H7 (cell line): ENCODE measurements at regions not wholly inside any gene's neighbourhood (a gene's known extent, or its start where the extent isn't known, plus 50 kb on each side); places are given as distances from the start of the nearest gene placed in this dataset.

Experiments
- DNase-seq: peaks from one replicate; pipeline ENCODE4 v3.0.0; 2012
- H3K27me3 ChIP-seq: 2 replicates; pipeline ENCODE4 v1.6.0; 2011; ENCODE audit warnings: mild to moderate bottlenecking, low read length; ENCODE audit not compliant: control insufficient read depth, insufficient read depth
- H3K36me3 ChIP-seq: replicated peaks from 2 replicates; pipeline ENCODE4 v1.5.1; 2011; ENCODE audit warnings: low read length; ENCODE audit not compliant: control insufficient read depth, insufficient read depth
- H3K4me3 ChIP-seq: 2 replicates; pipeline ENCODE4 v1.5.1; 2011; ENCODE audit warnings: low read depth, mild to moderate bottlenecking, control low read depth, low read length, moderate library complexity; ENCODE audit not compliant: insufficient read depth

DNA sequence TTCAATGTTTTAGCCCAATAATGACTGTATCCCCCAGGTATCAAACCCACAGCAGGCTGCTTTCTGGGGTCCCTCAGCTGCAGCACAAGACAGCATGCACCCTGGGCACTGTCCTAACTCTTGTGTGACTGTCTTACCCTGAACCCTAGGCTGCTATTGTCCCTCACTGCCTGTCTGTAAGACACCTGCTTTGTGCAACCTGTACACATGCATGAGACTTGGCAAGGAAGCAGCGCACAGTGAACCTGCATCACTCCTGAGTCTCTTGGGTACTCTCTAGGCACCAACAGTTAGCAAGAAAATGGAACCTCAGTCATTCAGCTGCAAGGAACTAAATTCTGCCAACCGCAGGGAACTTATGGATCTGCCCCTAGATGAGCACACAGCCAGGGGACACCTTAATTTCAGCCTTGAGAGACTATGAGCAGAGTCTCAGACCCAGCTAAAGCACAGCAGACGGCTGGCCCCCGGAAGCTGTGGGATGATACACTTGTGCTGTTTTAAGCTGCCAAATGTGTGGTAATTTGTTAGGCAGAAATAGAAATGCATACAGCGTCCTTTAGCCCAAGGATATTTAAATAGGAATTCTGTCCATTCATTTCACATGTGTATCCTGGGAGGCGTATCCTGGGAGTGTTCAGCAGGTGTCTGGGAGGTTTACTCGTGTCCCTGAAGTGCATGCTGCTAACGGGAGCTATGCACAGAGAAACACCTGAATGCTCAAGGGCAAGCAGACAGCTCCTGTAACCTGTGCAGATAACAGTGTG lies 223.8 kb downstream of the KLF13 start:
- DNase-seq: no peak
- no peak overlapping the region for H3K4me3 ChIP-seq
- no peaks in the 10 kb centered on the region for H3K27me3 ChIP-seq
- H3K36me3 ChIP-seq: no peaks in the 10 kb centered on the region

DNA sequence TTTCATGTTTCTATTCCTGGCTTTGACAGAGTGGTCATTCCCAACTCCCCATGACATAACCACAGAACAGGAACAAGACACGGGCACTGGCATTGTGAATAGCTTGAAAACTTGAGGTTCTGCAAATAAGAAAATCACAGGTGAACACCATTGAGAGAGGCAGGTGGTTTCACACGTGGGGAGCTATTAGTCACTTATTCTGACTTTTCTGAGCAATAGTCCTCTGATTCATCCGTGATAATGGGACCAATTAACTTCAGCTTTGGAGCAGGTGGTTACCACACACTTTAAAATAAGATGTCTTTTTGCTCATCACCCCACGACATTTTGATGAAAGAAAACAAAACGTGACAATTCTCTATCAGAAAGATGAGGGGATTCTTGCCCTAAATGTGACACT lies 224.7 kb downstream of the KLF13 start:
- Histone ChIP-seq H3K27me3 (no peaks in the 10 kb centered on the region), H3K36me3 (no peaks in the 10 kb centered on the region), H3K4me3 (no peak overlapping the region)
- no peak for DNase-seq

DNA sequence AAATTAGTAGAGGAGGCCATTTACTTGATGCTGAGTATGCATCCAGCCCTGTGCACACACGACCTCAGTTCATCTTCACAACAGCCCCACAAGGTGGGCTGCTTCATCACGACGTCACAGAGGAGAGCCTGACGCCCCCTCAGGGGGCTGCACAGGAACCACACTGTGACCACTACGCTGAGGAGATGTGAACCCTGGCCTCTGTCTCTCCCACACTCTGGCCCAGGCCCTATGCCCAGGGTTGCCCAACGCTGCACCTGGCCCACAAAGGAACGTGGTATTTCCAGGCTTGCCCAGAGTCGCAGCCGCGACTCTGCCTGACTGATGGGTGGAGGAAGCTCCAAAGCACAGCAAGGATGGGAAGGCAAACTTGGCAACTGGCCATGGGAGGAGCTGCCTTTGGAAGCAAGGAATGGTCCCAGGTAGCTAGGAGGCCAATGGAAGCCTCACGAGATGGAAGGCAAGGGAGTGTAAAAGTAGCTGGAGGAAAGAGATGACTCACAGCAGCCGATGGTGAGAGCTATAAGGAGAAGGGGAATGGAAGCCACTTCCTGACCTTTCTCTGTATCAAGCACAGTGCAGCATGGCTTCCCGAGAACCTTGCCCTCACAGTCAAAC lies 226.0 kb downstream of the KLF13 start:
- no peak for DNase-seq
- H3K4me3 ChIP-seq: no peak overlapping the region
- no peaks in the 10 kb centered on the region for H3K36me3 ChIP-seq
- no peaks in the 10 kb centered on the region for H3K27me3 ChIP-seq

DNA sequence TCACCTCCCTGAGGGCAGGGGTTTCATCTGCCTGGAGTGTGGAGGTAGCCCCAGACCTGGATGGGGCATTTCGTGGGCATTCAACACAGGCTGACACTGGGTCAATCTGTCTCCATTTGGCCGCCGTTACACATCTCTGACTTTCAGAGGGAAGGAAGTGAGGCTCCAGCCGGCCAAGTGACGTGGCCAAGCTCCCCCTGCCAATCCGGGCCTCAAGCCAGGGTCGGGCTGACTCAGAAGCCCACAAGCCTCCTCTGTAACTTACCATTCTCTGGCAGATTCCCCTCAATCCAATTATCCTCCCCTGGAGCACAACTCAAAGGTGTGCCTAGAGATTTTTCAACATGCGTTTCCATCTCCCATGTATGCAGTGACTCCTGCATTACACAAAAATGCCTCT lies 227.6 kb downstream of the KLF13 start:
- DNase-seq: no peak
- Histone ChIP-seq H3K4me3 (no peak overlapping the region), H3K27me3 (no peaks in the 10 kb centered on the region), H3K36me3 (no peaks in the 10 kb centered on the region)

- H3K36me3 ChIP-seq: no peaks in the 10 kb centered on the region
- DNase-seq: no peak
- no peaks in the 10 kb centered on the region for H3K27me3 ChIP-seq
- H3K4me3 ChIP-seq: no peak overlapping the region
Measured at GRCh38 chr15:31555022-31555421, 228.4 kb downstream of the KLF13 start.

GRCh38 chr15:31556494-31557150 lies 230.0 kb downstream of the KLF13 start:
- DNase-seq: no peak
- no peak overlapping the region for H3K4me3 ChIP-seq
- H3K27me3 ChIP-seq: no peaks in the 10 kb centered on the region
- H3K36me3 ChIP-seq: no peaks in the 10 kb centered on the region

DNA sequence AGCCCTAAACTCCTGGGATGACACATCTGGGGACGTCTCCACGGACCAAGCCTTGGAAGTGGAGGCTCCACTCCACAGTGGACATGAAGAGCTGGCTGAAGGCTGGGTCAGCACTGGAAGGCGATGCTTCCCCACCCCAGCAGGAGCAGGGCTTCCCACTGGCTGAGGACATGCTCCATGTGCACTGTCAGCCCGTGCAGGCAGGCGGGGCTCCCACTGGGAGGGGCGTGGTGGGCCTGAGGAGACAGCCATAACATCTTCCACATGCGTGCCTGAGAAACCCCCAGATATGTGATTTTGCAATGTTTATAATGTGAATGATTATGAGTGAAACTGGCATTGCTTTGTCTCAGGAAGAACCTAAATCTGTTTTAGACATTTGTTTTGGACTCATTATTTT lies 231.3 kb downstream of the KLF13 start:
- H3K4me3 ChIP-seq: no peak overlapping the region
- H3K36me3 ChIP-seq: no peaks in the 10 kb centered on the region
- H3K27me3 ChIP-seq: no peaks in the 10 kb centered on the region
- DNase-seq: no peak

DNA sequence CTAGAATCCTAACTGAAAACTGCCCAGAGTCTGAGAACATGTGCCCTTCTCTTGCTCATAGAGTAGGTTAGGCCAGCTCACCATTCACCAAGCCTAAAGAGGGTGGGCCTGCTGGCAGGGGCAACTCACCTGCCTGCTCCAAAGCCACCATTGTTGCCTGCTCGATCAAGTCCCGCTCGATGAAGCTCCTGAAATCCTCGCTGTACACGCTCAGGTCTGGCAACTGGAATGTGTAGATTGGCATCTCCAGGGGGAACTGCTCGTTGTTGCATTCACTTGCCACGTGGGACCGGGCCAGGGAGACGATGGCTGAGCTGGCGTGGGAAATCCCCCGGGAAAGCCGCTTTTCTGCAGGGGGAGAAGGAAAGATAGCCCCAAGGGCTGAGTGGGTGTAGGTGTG lies 232.2 kb downstream of the KLF13 start:
- no peaks in the 10 kb centered on the region for H3K27me3 ChIP-seq
- no peak for DNase-seq
- H3K4me3 ChIP-seq: no peak overlapping the region
- H3K36me3 ChIP-seq: no peaks in the 10 kb centered on the region

DNA sequence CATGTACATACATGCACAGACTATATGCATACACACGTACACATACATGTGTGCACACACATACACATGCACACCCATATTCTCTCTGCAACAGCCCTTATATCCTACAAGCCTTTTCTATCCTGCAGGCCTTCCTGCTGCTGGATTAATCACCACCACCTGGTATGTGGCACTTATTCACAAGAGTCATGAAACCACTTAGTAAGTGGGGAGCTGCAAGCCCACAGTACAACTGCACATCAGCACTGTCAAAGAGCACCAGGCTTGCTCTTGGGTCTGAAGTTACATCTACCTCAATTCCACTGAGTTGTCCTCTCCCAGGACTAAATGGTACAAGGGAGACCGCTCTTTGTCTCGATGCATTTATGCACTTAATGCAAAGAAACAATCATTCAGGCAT lies 233.2 kb downstream of the KLF13 start:
- no peak overlapping the region for H3K4me3 ChIP-seq
- H3K36me3 ChIP-seq: no peaks in the 10 kb centered on the region
- H3K27me3 ChIP-seq: no peaks in the 10 kb centered on the region
- DNase-seq: no peak

GRCh38 chr15:31560643-31561042 lies 234.0 kb downstream of the KLF13 start:
- Histone ChIP-seq H3K4me3 (no peak overlapping the region), H3K36me3 (no peaks in the 10 kb centered on the region), H3K27me3 (no peaks in the 10 kb centered on the region)
- no peak for DNase-seq

- Histone ChIP-seq H3K4me3 (no peak overlapping the region), H3K27me3 (no peaks in the 10 kb centered on the region), H3K36me3 (no peaks in the 10 kb centered on the region)
- no peak for DNase-seq
Measured at GRCh38 chr15:31561156-31561555, 234.5 kb downstream of the KLF13 start.

DNA sequence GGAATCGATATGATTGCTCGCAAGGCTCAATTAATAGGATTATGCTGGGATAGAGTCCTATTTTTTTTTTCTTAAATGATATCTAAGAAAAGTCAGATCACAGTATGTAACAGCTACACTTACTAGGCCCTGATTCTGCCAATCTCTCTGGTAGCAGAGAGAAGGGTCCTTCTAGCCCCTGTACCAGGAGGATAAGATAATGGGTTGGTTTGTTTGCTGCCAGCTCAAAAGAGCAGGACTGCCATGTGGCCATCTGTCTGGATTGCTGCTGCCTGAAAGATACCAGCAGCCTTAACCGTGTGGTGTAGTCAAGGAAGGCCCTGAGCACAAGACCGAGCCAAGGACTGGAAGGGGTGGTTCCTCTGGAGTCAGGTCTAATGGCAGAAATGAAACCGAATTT lies 236.4 kb downstream of the KLF13 start:
- no peak for DNase-seq
- Histone ChIP-seq H3K36me3 (no peaks in the 10 kb centered on the region), H3K4me3 (no peak overlapping the region), H3K27me3 (no peaks in the 10 kb centered on the region)

DNA sequence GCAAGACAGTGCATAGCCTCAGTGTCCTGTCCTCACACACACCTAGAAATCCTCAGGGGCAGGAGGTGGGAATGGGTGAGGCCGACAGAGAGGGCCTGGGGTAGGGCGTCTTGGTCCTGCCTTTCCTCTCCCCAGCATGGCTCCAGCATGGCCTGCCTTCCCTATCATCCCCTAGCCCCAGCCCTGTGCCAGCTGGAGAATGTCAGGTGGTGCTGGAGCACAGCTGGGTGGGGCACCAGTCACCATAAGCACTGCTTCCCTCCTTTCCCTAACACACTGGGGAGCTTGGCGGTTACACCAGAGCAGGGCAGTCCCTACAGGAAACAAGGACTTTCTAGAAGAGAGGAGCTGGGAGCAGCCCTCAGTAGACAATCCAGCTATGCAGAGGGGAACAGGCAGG lies 236.8 kb downstream of the KLF13 start:
- Histone ChIP-seq H3K27me3 (no peaks in the 10 kb centered on the region), H3K4me3 (no peak overlapping the region), H3K36me3 (no peaks in the 10 kb centered on the region)
- DNase-seq: no peak

DNA sequence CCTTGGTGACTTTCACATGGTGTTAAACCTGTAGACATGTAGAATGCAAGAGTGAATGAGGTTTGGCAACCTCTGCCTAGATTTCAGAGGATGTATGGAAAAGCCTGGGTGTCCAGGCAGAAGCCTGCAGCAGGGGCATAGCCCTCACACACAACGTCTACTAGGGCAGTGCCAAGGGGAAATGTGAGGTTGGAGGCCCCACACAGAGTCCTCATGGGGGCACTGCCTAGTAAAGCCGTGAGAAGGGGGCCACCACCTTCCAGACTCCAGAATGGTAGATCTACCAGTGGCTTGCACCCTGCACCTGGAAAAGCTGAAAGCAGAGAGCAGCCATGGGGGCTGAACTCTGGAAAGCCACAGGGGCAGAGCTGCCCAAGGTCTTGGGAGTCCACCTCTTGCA lies 241.2 kb downstream of the KLF13 start:
- Histone ChIP-seq H3K27me3 (no peaks in the 10 kb centered on the region), H3K36me3 (no peaks in the 10 kb centered on the region), H3K4me3 (no peak overlapping the region)
- no peak for DNase-seq

DNA sequence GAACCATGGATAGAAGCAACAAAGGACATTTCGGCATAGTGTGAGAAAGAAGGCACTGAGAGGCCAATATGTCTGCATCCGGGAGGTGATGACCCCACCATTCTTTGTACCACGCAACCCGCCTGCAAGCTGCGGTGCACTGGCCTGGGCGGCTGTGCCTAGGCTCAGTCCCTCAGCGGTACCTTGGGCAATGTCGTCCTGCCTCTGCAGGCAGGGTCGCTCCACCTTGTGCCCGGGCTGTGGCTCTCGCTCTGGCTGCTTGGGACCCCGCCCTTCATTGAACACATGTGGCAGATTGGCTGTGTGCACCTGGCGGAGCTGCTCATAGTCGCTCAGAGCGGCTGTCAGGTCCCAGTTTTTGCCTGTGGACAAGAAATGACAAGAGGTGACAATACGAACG lies 243.2 kb downstream of the KLF13 start:
- Histone ChIP-seq H3K36me3 (no peaks in the 10 kb centered on the region), H3K4me3 (no peak overlapping the region), H3K27me3 (no peaks in the 10 kb centered on the region)
- DNase-seq: no peak
